Astrocyte (in vitro differentiated cells and primary cell): ENCODE measurements at regions not wholly inside any gene's neighbourhood (a gene's known extent, or its start where the extent isn't known, plus 50 kb on each side); places are given as distances from the start of the nearest gene placed in this dataset.

Experiments
- CTCF ChIP-seq: IDR thresholded peaks from 2 replicates; pipeline ENCODE4 v1.5.1; 2011; ENCODE audit warnings: low read depth, mild to moderate bottlenecking, inconsistent platforms, low read length, moderate library complexity; ENCODE audit not compliant: insufficient read depth
- EZH2 ChIP-seq: IDR thresholded peaks from 2 replicates; pipeline ENCODE4 v1.6.1; 2012; ENCODE audit warnings: mild to moderate bottlenecking, low read length, inconsistent platforms; ENCODE audit not compliant: insufficient read depth

DNA sequence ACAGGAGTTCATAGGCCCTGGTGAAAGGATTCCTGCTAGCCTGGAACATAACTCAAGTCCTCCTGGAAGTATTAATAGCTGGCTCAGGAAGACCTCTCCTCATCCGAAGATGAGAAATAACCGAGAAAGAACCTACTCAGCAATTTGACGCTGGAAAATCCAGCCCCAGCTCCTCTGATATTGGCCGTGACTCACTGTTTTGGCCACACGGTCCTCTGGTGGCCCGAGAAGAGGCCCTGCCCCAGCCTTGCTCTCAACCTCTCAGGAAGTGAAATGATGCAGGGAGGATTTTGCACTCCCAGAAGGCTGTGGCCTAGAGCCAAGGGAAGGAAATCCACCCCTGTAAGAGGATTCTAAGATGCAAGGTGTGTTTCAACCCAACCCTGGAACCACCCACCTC is 121.6 kb downstream of the MTPAP start:
- TF ChIP-seq CTCF (no peak), EZH2 (no peak)
